Astrocyte (in vitro differentiated cells and primary cell): ENCODE measurements at regions not wholly inside any gene's neighbourhood (a gene's known extent, or its start where the extent isn't known, plus 50 kb on each side); places are given as distances from the start of the nearest gene placed in this dataset.
A peak's percentile ranks its signal among the peaks of the same experiment; 100 is the strongest.

Experiments used
- DNase-seq: peaks from one replicate; pipeline ENCODE4 v3.0.0-alpha.2; 2010; ENCODE audit warnings: low read depth
- FAIRE-seq: peaks from 2 replicates; lab custom pipeline; 2011; peaks lifted over from hg19 to GRCh38; lab: Jason Lieb, UNC
- H2AFZ ChIP-seq: 2 replicates; pipeline ENCODE4 v1.6.0; 2012; ENCODE audit warnings: low read depth, low read length, inconsistent platforms
- H3K27ac ChIP-seq: 2 replicates; pipeline ENCODE4 v1.5.1; 2011; ENCODE audit warnings: low read depth, low read length, inconsistent platforms
- H3K27me3 ChIP-seq: 2 replicates; pipeline ENCODE4 v1.6.0; 2011; ENCODE audit warnings: low read length, inconsistent platforms; ENCODE audit not compliant: insufficient read depth
- H3K36me3 ChIP-seq: 2 replicates; pipeline ENCODE4 v1.5.1; 2011; ENCODE audit warnings: low read length, inconsistent platforms; ENCODE audit not compliant: insufficient read depth
- H3K4me1 ChIP-seq: 2 replicates; pipeline ENCODE4 v1.5.1; 2011; ENCODE audit warnings: low read length, inconsistent platforms; ENCODE audit not compliant: insufficient read depth
- H3K4me2 ChIP-seq: 2 replicates; pipeline ENCODE4 v1.6.0; 2012; ENCODE audit warnings: low read length, inconsistent platforms
- H3K4me3 ChIP-seq: 2 replicates; pipeline ENCODE4 v1.5.1; 2011; ENCODE audit warnings: low read depth, mild to moderate bottlenecking, low read length, inconsistent platforms; ENCODE audit not compliant: insufficient read depth
- H3K79me2 ChIP-seq: 2 replicates; pipeline ENCODE4 v1.6.0; 2012; ENCODE audit warnings: mild to moderate bottlenecking, low read length, inconsistent platforms; ENCODE audit not compliant: insufficient read depth
- H3K9ac ChIP-seq: 2 replicates; pipeline ENCODE4 v1.6.0; 2012; ENCODE audit warnings: mild to moderate bottlenecking, low read length, inconsistent platforms
- H3K9me3 ChIP-seq: 2 replicates; pipeline ENCODE4 v1.5.1; 2012; ENCODE audit warnings: low read depth, mild to moderate bottlenecking, low read length, inconsistent platforms; ENCODE audit not compliant: insufficient read depth
- H4K20me1 ChIP-seq: 2 replicates; pipeline ENCODE4 v1.6.0; 2012; ENCODE audit warnings: low read length, inconsistent platforms; ENCODE audit not compliant: insufficient read depth
- H3K27ac Mint-ChIP-seq: one replicate; pipeline ENCODE4 v1.8.0; 2021; ENCODE audit warnings: mild to moderate bottlenecking, mixed read lengths; ENCODE audit not compliant: unreplicated experiment
- H3K27me3 Mint-ChIP-seq: one replicate; pipeline ENCODE4 v1.8.0; 2021; ENCODE audit warnings: low read depth, mixed read lengths; ENCODE audit not compliant: unreplicated experiment
- H3K36me3 Mint-ChIP-seq: one replicate; pipeline ENCODE4 v1.8.0; 2021; ENCODE audit warnings: low read depth, mixed read lengths; ENCODE audit not compliant: unreplicated experiment
- H3K4me1 Mint-ChIP-seq: one replicate; pipeline ENCODE4 v1.8.0; 2021; ENCODE audit warnings: low read depth, mixed read lengths; ENCODE audit not compliant: unreplicated experiment
- H3K4me3 Mint-ChIP-seq: one replicate; pipeline ENCODE4 v1.8.0; 2021; ENCODE audit warnings: mild to moderate bottlenecking, moderate library complexity, mixed read lengths; ENCODE audit not compliant: unreplicated experiment
- H3K9me3 Mint-ChIP-seq: one replicate; pipeline ENCODE4 v1.8.0; 2021; ENCODE audit warnings: mild to moderate bottlenecking, mixed read lengths; ENCODE audit not compliant: unreplicated experiment
- EZH2 ChIP-seq: IDR thresholded peaks from 2 replicates; pipeline ENCODE4 v1.6.1; 2012; ENCODE audit warnings: mild to moderate bottlenecking, low read length, inconsistent platforms; ENCODE audit not compliant: insufficient read depth
- TF ChIP-seq, protein P1 (sequence below): IDR thresholded peaks from 2 replicates; pipeline ENCODE4 v1.5.1; 2011; ENCODE audit warnings: low read depth, mild to moderate bottlenecking, inconsistent platforms, low read length, moderate library complexity; ENCODE audit not compliant: insufficient read depth

DNA sequence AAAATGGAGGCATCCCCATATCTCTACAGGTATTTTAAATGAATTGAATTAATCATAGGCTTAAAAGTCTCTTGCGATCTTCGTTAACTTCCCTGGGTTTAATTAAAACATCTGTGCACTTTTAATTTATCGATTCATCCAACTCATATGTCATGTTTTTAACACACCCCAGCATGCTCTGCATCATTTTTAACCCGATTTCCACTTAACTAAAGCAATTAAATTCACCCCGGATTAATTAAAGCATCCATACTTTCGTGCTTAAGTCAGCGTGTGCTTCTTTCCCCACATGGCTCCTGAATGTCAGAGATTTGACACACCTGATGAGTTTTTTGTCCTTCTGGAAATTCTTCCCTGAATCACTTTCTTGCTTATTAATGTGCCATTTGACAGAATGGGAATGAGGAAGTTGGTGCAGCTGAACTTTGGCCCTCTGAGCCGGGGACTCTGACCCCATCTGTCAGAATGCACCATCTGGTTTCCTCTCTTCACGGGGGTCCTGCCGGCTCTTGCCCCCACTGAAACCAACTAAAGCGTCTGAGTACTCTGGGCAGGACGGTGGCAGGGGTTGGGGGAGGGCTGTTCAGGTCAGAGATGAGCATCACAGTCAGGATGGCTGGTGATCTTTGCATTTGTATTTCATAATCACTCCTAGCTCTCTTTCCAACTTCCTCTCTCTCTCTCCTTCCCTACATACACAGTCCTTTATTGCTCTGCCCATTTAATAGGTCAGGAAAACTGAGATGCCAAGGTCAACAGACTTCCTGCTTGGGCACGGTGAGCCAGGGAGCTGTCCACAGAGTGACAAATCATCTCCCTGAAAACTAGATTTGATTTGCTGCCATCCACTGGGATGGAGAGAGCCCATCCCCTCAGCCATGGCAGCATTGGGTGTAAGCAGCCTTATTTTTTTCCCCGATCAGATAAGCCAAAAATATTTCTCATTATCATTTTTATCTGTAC is 180.3 kb upstream of the WWC1 start:
- Mint-ChIP-seq H3K36me3 (peaks cover 19% of the 10 kb centered on the region), H3K27ac (no peak overlapping the region), H3K4me3 (no peak overlapping the region), H3K4me1 (peaks cover 23% of the 10 kb centered on the region), H3K27me3 (no peaks in the 10 kb centered on the region), H3K9me3 (no peaks in the 10 kb centered on the region)
- H4K20me1 ChIP-seq: no peaks in the 10 kb centered on the region
- no peak overlapping the region for H2AFZ ChIP-seq
- no peaks in the 10 kb centered on the region for H3K27me3 ChIP-seq
- peaks cover 6% of the 10 kb centered on the region for H3K4me1 ChIP-seq
- no peak overlapping the region for H3K9ac ChIP-seq
- no peak overlapping the region for H3K27ac ChIP-seq
- no peaks in the 10 kb centered on the region for H3K9me3 ChIP-seq
- TF ChIP-seq, protein P1, sequence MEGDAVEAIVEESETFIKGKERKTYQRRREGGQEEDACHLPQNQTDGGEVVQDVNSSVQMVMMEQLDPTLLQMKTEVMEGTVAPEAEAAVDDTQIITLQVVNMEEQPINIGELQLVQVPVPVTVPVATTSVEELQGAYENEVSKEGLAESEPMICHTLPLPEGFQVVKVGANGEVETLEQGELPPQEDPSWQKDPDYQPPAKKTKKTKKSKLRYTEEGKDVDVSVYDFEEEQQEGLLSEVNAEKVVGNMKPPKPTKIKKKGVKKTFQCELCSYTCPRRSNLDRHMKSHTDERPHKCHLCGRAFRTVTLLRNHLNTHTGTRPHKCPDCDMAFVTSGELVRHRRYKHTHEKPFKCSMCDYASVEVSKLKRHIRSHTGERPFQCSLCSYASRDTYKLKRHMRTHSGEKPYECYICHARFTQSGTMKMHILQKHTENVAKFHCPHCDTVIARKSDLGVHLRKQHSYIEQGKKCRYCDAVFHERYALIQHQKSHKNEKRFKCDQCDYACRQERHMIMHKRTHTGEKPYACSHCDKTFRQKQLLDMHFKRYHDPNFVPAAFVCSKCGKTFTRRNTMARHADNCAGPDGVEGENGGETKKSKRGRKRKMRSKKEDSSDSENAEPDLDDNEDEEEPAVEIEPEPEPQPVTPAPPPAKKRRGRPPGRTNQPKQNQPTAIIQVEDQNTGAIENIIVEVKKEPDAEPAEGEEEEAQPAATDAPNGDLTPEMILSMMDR: no peak
- no peak for TF ChIP-seq EZH2
- H3K4me2 ChIP-seq: no peak overlapping the region
- no peaks in the 10 kb centered on the region for H3K79me2 ChIP-seq
- DNase-seq (no peak), FAIRE-seq (no peak)
- H3K4me3 ChIP-seq: no peak overlapping the region
- no peaks in the 10 kb centered on the region for H3K36me3 ChIP-seq

DNA sequence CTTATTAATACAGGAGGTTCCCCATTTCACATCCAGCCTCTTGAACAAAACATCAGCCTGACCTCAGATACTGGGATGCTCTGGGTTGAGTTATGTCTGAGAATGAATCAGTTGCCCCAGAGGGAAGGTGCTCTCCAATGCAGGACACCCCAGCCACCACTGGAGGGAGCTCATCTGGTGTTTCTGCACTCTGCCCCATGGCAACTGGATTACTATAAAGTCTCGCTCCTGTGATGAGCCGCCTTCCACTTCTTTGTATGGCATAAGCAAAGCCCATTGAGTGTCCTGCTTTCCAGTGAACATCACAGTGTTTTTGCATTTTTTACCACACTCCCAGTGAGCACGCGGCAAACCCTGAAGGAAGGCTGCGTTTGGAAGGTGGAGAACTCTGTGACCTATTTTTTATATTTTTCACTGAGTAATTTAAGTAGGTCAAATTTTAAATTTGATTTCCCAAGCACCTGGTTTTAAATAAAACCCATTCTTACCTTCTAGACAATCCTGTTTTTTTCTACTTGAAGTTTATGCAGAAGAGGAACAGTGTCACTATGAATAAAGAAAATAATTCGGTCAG is 176.9 kb upstream of the WWC1 start:
- Histone ChIP-seq H3K4me2 (no peak overlapping the region), H3K4me1 (no peaks in the 10 kb centered on the region), H3K9me3 (no peaks in the 10 kb centered on the region), H3K27ac (no peak overlapping the region), H3K79me2 (no peaks in the 10 kb centered on the region), H3K36me3 (peaks cover 3% of the 10 kb centered on the region), H2AFZ (no peak overlapping the region), H3K27me3 (no peaks in the 10 kb centered on the region), H3K4me3 (no peak overlapping the region), H4K20me1 (no peaks in the 10 kb centered on the region), H3K9ac (no peak overlapping the region)
- Mint-ChIP-seq H3K27me3 (no peaks in the 10 kb centered on the region), H3K36me3 (peaks cover 15% of the 10 kb centered on the region), H3K4me1 (peaks cover 5% of the 10 kb centered on the region), H3K4me3 (no peak overlapping the region), H3K9me3 (no peaks in the 10 kb centered on the region), H3K27ac (no peak overlapping the region)
- FAIRE-seq: no peak
- DNase-seq: no peak
- TF ChIP-seq EZH2: no peak
- TF ChIP-seq, protein P1: peak; percentile 74
